HG03039 (cell line): ENCODE measurements at regions not wholly inside any gene's neighbourhood (a gene's known extent, or its start where the extent isn't known, plus 50 kb on each side); places are given as distances from the start of the nearest gene placed in this dataset.
A peak's percentile ranks its signal among the peaks of the same experiment; 100 is the strongest.

Experiments used
- ATAC-seq: cut with Tn5 transposase; IDR thresholded peaks from one replicate; pipeline ENCODE4 v1.9.1; 2021; ENCODE audit warnings: mild to moderate bottlenecking, moderate library complexity; ENCODE audit not compliant: unreplicated experiment

- ATAC-seq: no peak
Measured at GRCh38 chr18:34977838-34978532, 63.2 kb upstream of the MAPRE2 start.

- ATAC-seq: no peak
Measured at GRCh38 chr18:34978533-34978893, 62.7 kb upstream of the MAPRE2 start.

- ATAC-seq: peak; percentile 42
Measured at GRCh38 chr18:34978953-34979608, 62.1 kb upstream of the MAPRE2 start.

GRCh38 chr18:34981487-34981886, 59.7 kb upstream of the MAPRE2 start:
- ATAC-seq: no peak

DNA sequence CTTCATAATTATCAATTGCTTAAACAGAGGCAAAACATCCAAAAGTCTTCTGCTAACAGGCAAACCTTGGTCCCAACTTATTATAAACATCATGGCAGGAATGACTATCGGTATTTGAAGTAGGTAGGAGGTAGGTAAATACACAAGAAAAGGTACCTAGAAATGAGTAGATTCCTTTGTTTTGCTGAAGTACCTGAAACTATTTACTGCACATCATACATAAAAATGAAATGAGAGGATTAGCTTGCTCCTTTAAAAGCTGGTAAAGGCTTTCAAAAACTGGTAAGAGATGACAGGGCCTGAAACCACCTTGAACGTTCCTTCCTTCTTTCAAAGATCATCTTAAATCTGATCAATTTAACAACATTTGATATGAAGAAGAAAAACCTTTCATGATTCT, 55.2 kb upstream of the MAPRE2 start:
- ATAC-seq: no peak

- no peak for ATAC-seq
Measured at GRCh38 chr18:34990597-34990996, 50.6 kb upstream of the MAPRE2 start.

GRCh38 chr18:34991152-34991551, 50.1 kb upstream of the MAPRE2 start:
- no peak for ATAC-seq
